AG04450 (cell line): ENCODE measurements at regions not wholly inside any gene's neighbourhood (a gene's known extent, or its start where the extent isn't known, plus 50 kb on each side); places are given as distances from the start of the nearest gene placed in this dataset.
A peak's percentile ranks its signal among the peaks of the same experiment; 100 is the strongest.

ENCODE experiments used
- CTCF ChIA-PET: fragments of 300-600, 350-600 bp; formaldehyde crosslinking; extraction: SDS; loops from one replicate; lab custom pipeline; 2022; ENCODE audit warnings: antibody characterized with exemption, inconsistent platforms; lab: Charles Lee
- POLR2A ChIA-PET: fragments of 350-600 bp; formaldehyde crosslinking; extraction: SDS; loops from one replicate; lab custom pipeline; 2021; ENCODE audit warnings: antibody characterized with exemption, inconsistent platforms; lab: Yijun Ruan, JAX
- DNase-seq: peaks from one replicate; pipeline ENCODE4 v3.0.0-alpha.2; 2011; ENCODE audit warnings: low read depth, low spot score
- H3K27ac ChIP-seq: one replicate; pipeline ENCODE4 v1.5.1; 2012; ENCODE audit warnings: low read depth, low read length, control low read depth
- H3K27me3 ChIP-seq: one replicate; pipeline ENCODE4 v1.6.0; 2012; ENCODE audit warnings: low read length; ENCODE audit not compliant: control insufficient read depth, insufficient read depth
- H3K4me3 ChIP-seq: 2 replicates; pipeline ENCODE4 v1.5.1; 2011; ENCODE audit warnings: mild to moderate bottlenecking, low read depth, low read length, control low read depth
- H3K9me3 ChIP-seq: 2 replicates; pipeline ENCODE4 v1.5.1; 2012; ENCODE audit warnings: low read length; ENCODE audit not compliant: control insufficient read depth, insufficient read depth
- CTCF ChIP-seq: IDR thresholded peaks from 2 replicates; pipeline ENCODE4 v1.5.1; 2011; ENCODE audit warnings: low read depth, low read length, control low read depth, inconsistent platforms

GRCh38 chr6:78483553-78484197, 383.7 kb upstream of the IRAK1BP1 start:
- Histone ChIP-seq H3K4me3 (no peak overlapping the region), H3K27ac (no peak overlapping the region), H3K27me3 (no peaks in the 10 kb centered on the region), H3K9me3 (no peaks in the 10 kb centered on the region)
- no peak for DNase-seq
- ChIA-PET POLR2A (no interaction called here), CTCF (no interaction called here)
- no peak for TF ChIP-seq CTCF

- Histone ChIP-seq H3K9me3 (no peaks in the 10 kb centered on the region), H3K27ac (no peak overlapping the region), H3K4me3 (no peak overlapping the region), H3K27me3 (no peaks in the 10 kb centered on the region)
- DNase-seq, result no peak
- ChIA-PET POLR2A (no interaction called here), CTCF (interaction anchor here (0.6 kb wide), 1 partner anchor 766 kb away, joined by 3 read pairs; no protein-coding TSS in a partner anchor)
- no peak for TF ChIP-seq CTCF
Measured at GRCh38 chr6:78484198-78485064, 382.9 kb upstream of the IRAK1BP1 start.

GRCh38 chr6:78487401-78487800, 379.9 kb upstream of the IRAK1BP1 start:
- DNase-seq, result no peak
- Histone ChIP-seq H3K27ac (no peak overlapping the region), H3K4me3 (no peak overlapping the region), H3K27me3 (no peaks in the 10 kb centered on the region), H3K9me3 (no peaks in the 10 kb centered on the region)
- ChIA-PET POLR2A (no interaction called here), CTCF (no interaction called here)
- no peak for TF ChIP-seq CTCF

GRCh38 chr6:78489874-78490273, 377.5 kb upstream of the IRAK1BP1 start:
- Histone ChIP-seq H3K9me3 (no peaks in the 10 kb centered on the region), H3K27me3 (no peaks in the 10 kb centered on the region), H3K27ac (no peak overlapping the region), H3K4me3 (no peak overlapping the region)
- ChIA-PET POLR2A (no interaction called here), CTCF (no interaction called here)
- TF ChIP-seq CTCF, result no peak
- DNase-seq, result peak; percentile 7
